ENCODE measurements at regions not wholly inside any gene's neighbourhood (a gene's known extent, or its start where the extent isn't known, plus 50 kb on each side); places are given as distances from the start of the nearest gene placed in this dataset.

DNA sequence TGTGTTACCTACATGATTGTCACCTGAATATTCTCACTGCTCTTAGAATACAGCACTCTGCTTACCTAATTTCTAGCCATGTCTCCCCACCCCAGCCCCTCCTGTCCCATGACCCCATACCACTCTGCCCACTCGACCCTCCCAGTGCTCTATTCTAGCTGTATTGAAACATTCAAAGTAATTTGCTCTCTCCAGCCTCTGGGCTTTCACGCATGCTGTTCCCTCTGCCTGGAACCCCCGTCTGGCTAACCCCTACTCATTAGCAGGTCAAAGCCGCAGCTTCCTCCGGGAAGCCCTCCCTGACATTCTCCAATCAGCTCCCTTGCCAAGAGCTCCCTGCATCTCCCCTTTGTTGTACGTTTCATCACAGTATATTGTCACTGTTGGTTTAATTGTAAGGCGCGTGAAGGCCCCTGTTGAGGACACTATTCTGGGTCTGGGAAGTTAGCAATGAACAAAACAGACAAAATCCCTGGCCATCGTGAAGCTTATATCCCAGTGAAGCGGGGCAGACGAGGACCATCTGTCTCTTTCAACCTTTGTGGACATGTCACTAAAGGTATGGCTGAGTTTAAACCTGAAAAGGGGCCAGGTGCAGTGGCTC, 72.3 kb upstream of the LHX1 start:
- DNase-seq (ENCODE audit: low spot score): peak; percentile 35
- TF ChIP-seq, protein P1, sequence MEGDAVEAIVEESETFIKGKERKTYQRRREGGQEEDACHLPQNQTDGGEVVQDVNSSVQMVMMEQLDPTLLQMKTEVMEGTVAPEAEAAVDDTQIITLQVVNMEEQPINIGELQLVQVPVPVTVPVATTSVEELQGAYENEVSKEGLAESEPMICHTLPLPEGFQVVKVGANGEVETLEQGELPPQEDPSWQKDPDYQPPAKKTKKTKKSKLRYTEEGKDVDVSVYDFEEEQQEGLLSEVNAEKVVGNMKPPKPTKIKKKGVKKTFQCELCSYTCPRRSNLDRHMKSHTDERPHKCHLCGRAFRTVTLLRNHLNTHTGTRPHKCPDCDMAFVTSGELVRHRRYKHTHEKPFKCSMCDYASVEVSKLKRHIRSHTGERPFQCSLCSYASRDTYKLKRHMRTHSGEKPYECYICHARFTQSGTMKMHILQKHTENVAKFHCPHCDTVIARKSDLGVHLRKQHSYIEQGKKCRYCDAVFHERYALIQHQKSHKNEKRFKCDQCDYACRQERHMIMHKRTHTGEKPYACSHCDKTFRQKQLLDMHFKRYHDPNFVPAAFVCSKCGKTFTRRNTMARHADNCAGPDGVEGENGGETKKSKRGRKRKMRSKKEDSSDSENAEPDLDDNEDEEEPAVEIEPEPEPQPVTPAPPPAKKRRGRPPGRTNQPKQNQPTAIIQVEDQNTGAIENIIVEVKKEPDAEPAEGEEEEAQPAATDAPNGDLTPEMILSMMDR (IDR thresholded peaks at IDR 0.05): no peak
- Mint-ChIP-seq H3K4me1 (ENCODE audit: low read depth) (no peaks in the 10 kb centered on the region), H3K36me3 (ENCODE audit: low read depth) (no peaks in the 10 kb centered on the region), H3K4me3 (ENCODE audit: unreplicated experiment) (no peak overlapping the region), H3K9me3 (ENCODE audit: low read depth) (no peaks in the 10 kb centered on the region), H3K27ac (ENCODE audit: unreplicated experiment) (no peak overlapping the region), H3K27me3 (ENCODE audit: low read depth) (peaks cover 9% of the 10 kb centered on the region)

DNA sequence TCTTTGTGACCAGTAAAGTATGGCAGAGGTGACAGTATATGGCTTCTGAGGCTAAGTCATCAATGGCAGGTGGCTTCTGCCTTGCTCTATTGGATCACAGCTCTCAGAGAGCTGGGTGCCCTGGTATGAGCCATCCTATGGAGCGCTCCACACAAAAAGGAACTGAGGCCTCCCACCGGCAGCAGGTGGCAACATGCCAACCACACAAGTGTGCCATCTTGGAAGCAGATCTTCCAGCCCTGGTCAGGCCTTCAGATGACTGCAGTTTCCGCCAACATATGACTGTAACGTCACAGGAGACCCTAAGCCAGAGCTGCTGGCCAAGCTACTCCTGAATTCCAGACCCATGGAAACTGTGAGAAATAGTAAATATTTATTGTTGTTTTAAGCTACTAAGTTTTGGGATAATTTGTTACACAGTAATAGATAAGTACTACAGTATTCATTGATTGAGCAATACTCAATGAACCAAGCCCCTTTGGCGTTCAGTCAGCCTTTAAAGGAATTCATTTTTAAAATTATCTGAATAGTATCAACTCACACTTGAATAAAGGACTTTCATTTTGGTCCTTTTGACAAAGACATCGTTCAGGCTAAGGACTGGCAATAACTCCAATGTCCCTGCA, 69.4 kb upstream of the LHX1 start:
- TF ChIP-seq, protein P1 (IDR thresholded peaks at IDR 0.05): no peak
- Mint-ChIP-seq H3K4me3 (ENCODE audit: unreplicated experiment) (no peak overlapping the region), H3K9me3 (ENCODE audit: low read depth) (no peaks in the 10 kb centered on the region), H3K27me3 (ENCODE audit: low read depth) (peaks cover 9% of the 10 kb centered on the region), H3K36me3 (ENCODE audit: low read depth) (no peaks in the 10 kb centered on the region), H3K4me1 (ENCODE audit: low read depth) (no peaks in the 10 kb centered on the region), H3K27ac (ENCODE audit: unreplicated experiment) (no peak overlapping the region)
- DNase-seq (ENCODE audit: low spot score): no peak

DNA sequence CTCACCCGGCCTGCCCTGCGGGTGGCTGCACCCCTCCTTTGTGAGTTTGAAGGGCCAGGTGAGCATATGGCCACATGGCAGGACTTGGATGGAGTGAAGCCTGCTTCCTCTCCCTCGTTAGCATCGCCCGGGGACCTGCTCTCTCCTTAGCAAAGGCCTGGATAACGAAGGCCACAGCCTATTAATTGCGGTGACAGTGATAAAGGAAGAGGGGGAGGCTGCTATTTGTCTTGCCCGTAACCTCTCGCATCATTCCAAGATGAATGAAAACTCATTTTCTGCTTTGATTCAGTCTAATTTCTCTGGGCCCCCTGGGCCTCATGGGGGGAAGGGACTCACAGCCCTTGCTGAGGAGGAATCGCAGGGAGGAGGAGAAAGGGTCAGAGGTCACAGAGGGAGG, 68.5 kb upstream of the LHX1 start:
- TF ChIP-seq, protein P1 (IDR thresholded peaks at IDR 0.05): no peak
- H3K4me1 Mint-ChIP-seq (ENCODE audit: low read depth): no peaks in the 10 kb centered on the region
- H3K27me3 Mint-ChIP-seq (ENCODE audit: low read depth): peaks cover 9% of the 10 kb centered on the region
- H3K27ac Mint-ChIP-seq (ENCODE audit: unreplicated experiment): no peak overlapping the region
- no peak for DNase-seq (ENCODE audit: low spot score)
- H3K4me3 Mint-ChIP-seq (ENCODE audit: unreplicated experiment): no peak overlapping the region
- no peaks in the 10 kb centered on the region for H3K36me3 Mint-ChIP-seq (ENCODE audit: low read depth)
- H3K9me3 Mint-ChIP-seq (ENCODE audit: low read depth): no peaks in the 10 kb centered on the region

DNA sequence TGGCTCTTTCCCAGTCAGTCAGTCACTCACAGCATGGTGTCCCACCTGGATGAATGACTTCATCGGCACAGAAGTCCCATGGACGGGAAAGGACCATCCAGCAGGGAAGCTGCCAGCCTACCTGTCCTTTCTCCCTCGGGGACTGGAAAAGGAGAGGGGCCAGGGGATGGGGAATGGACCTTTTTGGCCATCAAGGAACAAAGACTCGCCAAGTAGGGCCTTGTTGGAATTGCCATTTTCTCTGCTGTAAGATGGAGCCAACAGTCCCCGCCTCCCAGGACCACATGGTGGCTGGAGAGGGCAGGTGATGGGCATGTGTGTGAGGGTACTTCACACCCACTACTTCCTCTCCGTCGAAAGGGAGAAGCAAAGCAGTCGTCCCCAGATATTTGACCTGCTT, 67.8 kb upstream of the LHX1 start:
- Mint-ChIP-seq H3K27me3 (ENCODE audit: low read depth) (peaks cover 9% of the 10 kb centered on the region), H3K9me3 (ENCODE audit: low read depth) (no peaks in the 10 kb centered on the region), H3K4me3 (ENCODE audit: unreplicated experiment) (no peak overlapping the region), H3K27ac (ENCODE audit: unreplicated experiment) (no peak overlapping the region), H3K4me1 (ENCODE audit: low read depth) (no peaks in the 10 kb centered on the region), H3K36me3 (ENCODE audit: low read depth) (no peaks in the 10 kb centered on the region)
- DNase-seq (ENCODE audit: low spot score): no peak
- TF ChIP-seq, protein P1 (IDR thresholded peaks at IDR 0.05): no peak

DNA sequence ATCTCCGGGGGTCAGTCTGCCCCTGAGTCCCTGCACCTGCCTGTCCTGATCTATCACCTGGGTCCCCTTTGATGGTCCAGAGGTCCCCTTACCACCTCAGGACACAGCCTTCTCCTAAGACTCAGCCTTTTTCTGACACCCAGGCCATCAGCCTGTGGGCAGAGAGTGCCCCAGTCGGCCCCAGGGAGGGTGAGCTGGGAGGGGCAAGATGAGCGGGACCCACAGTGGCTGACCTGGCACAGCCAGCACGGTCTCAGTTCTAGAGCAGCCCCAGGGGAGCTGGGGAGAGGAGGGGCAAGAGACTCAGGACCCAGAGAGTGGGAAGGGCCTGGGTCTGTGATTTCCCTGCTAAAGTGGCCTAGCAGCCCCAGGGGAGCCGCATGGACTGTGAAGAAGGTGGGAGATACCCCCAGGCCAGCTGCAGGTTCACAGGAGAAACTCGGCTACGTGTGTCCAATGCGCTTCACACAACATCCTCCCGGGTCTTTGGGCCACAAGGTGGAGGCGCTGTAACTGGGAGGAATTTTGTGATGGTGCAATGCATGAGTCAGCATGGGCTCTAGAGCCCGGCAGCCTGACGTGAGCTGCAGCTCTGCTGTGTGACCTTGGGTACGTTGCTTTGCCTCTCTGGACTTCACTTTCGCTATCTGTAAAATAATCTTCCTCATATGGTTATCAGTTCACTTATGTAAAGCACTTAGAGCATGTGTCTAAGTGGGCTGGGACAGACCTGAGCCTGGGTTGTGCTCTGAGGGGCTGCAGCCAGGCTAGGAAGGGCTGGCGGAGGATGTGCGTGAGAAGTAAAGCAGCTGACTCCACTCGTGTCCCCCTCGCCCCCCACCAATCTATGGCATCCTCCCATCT, 67.2 kb upstream of the LHX1 start:
- Mint-ChIP-seq H3K4me1 (ENCODE audit: low read depth) (no peaks in the 10 kb centered on the region), H3K27ac (ENCODE audit: unreplicated experiment) (no peak overlapping the region), H3K4me3 (ENCODE audit: unreplicated experiment) (no peak overlapping the region), H3K36me3 (ENCODE audit: low read depth) (no peaks in the 10 kb centered on the region), H3K9me3 (ENCODE audit: low read depth) (no peaks in the 10 kb centered on the region), H3K27me3 (ENCODE audit: low read depth) (peaks cover 7% of the 10 kb centered on the region)
- TF ChIP-seq, protein P1 (IDR thresholded peaks at IDR 0.05): no peak
- DNase-seq (ENCODE audit: low spot score): no peak
